Caki2 (cell line): ENCODE measurements at regions not wholly inside any gene's neighbourhood (a gene's known extent, or its start where the extent isn't known, plus 50 kb on each side); places are given as distances from the start of the nearest gene placed in this dataset.
"Not testable (repeated sequence)": the region's sequence is repeated elsewhere in the genome, so short reads cannot be mapped to it uniquely, and the experiment has no call there.

Experiments
- DNase-seq: peaks from one replicate; pipeline ENCODE4 v3.0.0-alpha.2; 2015; ENCODE audit warnings: low read depth
- in situ Hi-C: cut with HindIII; loops from 2 replicates; pipeline ENCODE4 v1.10.0; 2016; ENCODE audit warnings: low sequenced_read_pairs, low pct_unique_long_range_greater_than_20kb, mixed read lengths

GRCh38 chr20:11155156-11155756, 481.5 kb upstream of the JAG1 start:
- in situ Hi-C loops = no loop called here
- DNase-seq = no peak

- in situ Hi-C loops = no loop called here
- no peak for DNase-seq
Measured at GRCh38 chr20:11156922-11157321, 483.1 kb upstream of the JAG1 start.

- in situ Hi-C loops = no loop called here
Measured at GRCh38 chr20:11158146-11158545, 484.3 kb upstream of the JAG1 start.

GRCh38 chr20:11158589-11158988, 484.8 kb upstream of the JAG1 start:
- in situ Hi-C loops = no loop called here
- no peak for DNase-seq

More at GRCh38 chr20:11158146-11158545, 484.3 kb upstream of the JAG1 start:
- no peak for DNase-seq

GRCh38 chr20:11159728-11160127, 485.9 kb upstream of the JAG1 start:
- no peak for DNase-seq
- in situ Hi-C loops = no loop called here

GRCh38 chr20:11162026-11162775, 488.4 kb upstream of the JAG1 start:
- no peak for DNase-seq
- in situ Hi-C loops = no loop called here

GRCh38 chr20:11165789-11166188, 492.0 kb upstream of the JAG1 start:
- DNase-seq = no peak
- in situ Hi-C loops = no loop called here

GRCh38 chr20:11166712-11167111, 492.9 kb upstream of the JAG1 start:
- in situ Hi-C loops = no loop called here
- no peak for DNase-seq

GRCh38 chr20:11168026-11168425, 494.2 kb upstream of the JAG1 start:
- no peak for DNase-seq
- in situ Hi-C loops = no loop called here

GRCh38 chr20:11170025-11170424, 496.2 kb upstream of the JAG1 start:
- in situ Hi-C loops = no loop called here
- no peak for DNase-seq

- in situ Hi-C loops = no loop called here
- no peak for DNase-seq
Measured at GRCh38 chr20:11170565-11170964, 496.8 kb upstream of the JAG1 start.

GRCh38 chr20:11172881-11173280, 499.1 kb upstream of the JAG1 start:
- in situ Hi-C loops = no loop called here
- no peak for DNase-seq

- in situ Hi-C loops = no loop called here
- no peak for DNase-seq
Measured at GRCh38 chr20:11173916-11174315, 500.1 kb upstream of the JAG1 start.

GRCh38 chr20:11174861-11175260, 501.1 kb upstream of the JAG1 start:
- in situ Hi-C loops = no loop called here
- no peak for DNase-seq

- in situ Hi-C loops = no loop called here
- DNase-seq = no peak
Measured at GRCh38 chr20:11176431-11176830, 502.6 kb upstream of the JAG1 start.

GRCh38 chr20:11178946-11179654, 505.3 kb upstream of the JAG1 start:
- in situ Hi-C loops = no loop called here

GRCh38 chr20:11180186-11180585, 506.4 kb upstream of the JAG1 start:
- in situ Hi-C loops = no loop called here
- DNase-seq = no peak

More at GRCh38 chr20:11178946-11179654, 505.3 kb upstream of the JAG1 start:
- DNase-seq = peak; percentile 87

- in situ Hi-C loops = not testable (repeated sequence)
- peak; percentile 28 for DNase-seq
Measured at GRCh38 chr20:11181129-11181528, 507.3 kb upstream of the JAG1 start.

- in situ Hi-C loops = no loop called here
- DNase-seq = no peak
Measured at GRCh38 chr20:11181966-11182365, 508.2 kb upstream of the JAG1 start.
